ENCODE measurements at regions not wholly inside any gene's neighbourhood (a gene's known extent, or its start where the extent isn't known, plus 50 kb on each side); places are given as distances from the start of the nearest gene placed in this dataset.
"Not testable (repeated sequence)": the region's sequence is repeated elsewhere in the genome, so short reads cannot be mapped to it uniquely, and the experiment has no call there.

- no peak for DNase-seq
These were observed 1313.7 kb downstream of the NCAM2 start for GRCh38 chr21:22311741-22312462.

DNA sequence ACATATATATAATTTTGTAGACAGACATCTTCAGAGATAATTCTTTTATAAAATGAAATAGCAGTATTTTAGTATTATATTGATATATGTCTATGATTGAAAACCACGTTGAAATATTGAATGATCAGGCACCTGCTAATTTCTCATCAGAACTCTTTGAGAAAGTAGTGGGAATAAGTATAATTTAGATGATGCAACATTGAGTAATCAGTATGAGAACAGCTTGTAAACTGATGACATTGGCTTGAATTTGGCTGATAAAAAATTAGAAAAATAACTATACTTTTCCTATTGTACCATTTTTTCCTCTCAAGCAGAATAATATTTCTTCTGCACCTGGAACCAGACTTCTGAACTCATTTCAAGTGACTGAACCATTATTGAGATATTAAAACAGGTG lies 1316.8 kb downstream of the NCAM2 start:
- no peak for DNase-seq

DNA sequence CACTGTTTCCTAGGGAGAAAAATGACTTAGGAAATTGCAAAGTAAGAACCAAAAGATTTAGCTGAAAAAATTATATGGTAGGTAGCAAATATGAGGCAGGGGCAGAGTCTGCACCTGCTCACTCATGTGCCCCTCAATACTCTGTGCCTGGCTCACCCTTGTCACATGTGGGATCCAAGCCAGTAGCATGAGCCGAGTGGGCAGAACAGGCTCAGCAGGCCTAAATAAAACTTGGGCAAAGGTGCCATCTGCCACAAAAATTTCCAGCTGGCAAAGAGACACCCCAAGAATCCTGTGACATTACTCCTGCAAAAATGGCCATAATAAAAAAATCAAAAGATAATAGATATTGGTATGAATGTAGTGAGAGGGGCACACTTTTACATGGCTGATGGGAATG lies 1321.2 kb downstream of the NCAM2 start:
- no peak for DNase-seq

- no peak for DNase-seq
These were observed 1344.7 kb downstream of the NCAM2 start for GRCh38 chr21:22342889-22343288.

DNA sequence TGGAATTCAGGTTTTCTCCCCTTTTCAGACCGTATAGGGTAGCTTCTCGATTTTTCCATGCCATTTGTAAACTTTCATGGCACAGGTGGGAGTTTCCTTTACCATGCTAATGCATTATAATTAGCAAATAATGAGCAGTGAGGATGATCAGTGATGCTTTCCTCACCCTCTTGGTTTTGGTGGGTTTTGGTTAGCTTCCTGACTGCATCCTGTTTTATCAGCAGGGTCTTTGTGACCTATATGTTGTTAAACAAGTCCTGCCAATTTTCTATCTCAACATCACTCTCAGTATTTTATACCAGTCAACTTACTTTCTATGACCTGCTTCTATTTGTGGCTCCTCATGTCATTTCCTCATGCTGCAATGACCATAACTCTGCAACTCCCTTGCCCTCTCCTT lies 1345.1 kb downstream of the NCAM2 start:
- no peak for DNase-seq

- DNase-seq, result no peak
These were observed 1345.5 kb downstream of the NCAM2 start for GRCh38 chr21:22343721-22344120.

DNA sequence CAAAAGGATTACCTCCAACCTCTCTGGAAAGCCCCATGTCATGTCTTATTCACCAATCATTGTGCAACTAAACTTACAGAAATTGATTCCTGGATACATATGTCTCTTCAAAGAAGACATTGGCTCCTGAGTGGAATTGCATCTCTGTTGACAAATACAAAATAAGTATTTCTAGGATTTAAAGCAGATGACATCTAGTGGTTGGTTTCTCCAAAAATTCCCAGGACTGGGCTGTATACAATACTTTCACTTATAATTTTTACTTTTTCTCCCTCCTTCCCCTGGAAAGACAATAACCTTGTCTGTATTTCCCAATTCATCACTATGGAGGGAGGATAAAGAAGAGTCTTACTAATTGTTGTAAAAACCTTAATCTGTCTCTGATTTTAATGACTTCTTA lies 1347.4 kb downstream of the NCAM2 start:
- no peak for DNase-seq

DNA sequence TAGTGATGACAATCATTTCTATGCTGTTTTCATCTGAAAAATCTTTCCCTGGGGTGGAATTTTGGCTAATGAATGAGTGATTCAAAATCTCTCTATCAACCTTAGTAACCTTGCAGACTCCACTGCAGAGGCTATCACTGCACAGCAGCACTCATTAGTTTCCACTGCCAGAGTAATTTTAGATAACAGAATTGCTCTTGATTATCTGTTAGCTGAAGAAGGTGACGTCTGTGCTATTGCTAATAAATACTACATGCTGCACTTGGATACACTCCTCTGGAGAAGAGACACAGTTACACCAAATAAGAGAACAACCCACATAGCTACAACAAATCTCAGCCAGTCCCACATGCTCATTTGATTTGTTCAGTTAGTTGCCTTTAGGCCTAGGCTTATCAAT lies 1348.4 kb downstream of the NCAM2 start:
- DNase-seq, result no peak

- no peak for DNase-seq
These were observed 1352.9 kb downstream of the NCAM2 start for GRCh38 chr21:22351076-22351475.

GRCh38 chr21:22352088-22352487 lies 1353.9 kb downstream of the NCAM2 start:
- peak; percentile 28 for DNase-seq

DNA sequence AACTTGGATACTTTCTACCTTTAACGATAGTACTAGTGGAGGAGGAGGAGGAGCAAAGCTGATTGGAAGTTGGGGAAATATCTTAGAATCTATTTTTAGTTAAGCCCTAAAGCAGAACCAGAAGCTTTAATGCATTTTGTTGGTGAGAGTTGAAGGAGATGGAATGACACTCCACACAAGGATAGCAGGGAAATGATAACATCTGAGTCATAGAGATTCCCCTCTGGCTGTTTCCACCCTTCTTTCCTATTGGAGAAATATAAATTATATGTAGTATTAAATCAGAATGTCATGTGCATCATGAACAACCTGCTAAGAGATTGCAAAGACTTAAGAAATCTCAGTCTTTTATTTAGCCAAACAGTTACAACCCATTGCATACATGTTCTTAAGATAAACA lies 1357.7 kb downstream of the NCAM2 start:
- no peak for DNase-seq

DNA sequence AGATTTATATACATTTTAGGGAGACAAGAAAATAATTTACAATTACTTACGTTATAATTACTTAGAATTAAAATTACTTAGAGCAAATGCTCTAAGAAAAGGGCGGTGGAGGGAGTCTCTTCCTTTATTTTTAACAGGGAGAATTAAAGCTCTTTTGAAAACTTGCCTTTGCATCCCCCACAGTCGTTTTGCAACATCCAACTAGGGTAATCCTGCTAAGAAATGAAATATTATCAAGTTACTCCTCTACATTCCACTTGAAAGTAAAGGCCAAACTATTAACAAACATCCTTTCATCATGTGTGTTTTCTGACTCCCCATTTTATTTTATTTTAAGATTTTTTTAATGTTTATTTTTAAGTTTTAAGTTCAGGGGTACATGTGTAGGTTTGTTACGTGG lies 1358.5 kb downstream of the NCAM2 start:
- no peak for DNase-seq

DNA sequence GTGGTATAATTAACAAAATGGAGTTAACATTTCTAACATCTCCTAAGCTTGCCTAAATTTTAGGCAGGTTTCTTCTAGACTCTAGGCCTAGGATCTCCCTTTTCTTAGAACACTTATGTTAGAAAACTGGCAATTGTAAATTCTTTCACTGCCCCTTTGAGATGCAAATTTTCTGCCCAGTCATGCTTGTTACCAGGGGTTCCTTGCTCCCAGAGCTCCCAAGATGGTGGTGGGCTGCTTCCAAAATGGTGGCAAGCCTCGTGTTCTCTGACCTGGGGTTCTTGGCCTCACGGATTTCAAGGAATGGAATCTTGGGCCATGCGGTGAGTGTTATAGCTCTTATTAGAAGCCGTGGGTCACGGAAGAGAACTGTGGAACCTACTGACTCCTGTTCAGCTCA lies 1361.4 kb downstream of the NCAM2 start:
- not testable (repeated sequence) for DNase-seq

DNA sequence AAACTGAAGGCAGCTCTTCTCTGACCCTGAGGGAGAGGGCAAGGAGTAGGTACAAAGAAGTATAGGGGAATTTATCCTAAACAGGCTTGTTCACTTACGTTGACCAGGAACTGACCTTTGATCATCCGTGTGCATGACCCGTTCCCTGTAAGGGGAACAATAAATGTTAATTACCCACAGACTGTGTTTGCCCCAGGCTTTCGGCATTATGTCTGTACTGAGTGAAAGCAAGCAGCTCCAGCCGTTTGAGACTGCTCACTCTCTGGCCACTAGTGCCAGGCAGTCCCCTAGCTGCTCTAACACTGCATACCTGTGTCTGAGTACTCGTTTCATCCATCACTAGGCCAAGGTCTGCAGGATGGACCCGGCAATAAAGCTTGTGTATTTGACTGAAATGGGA lies 1365.3 kb downstream of the NCAM2 start:
- DNase-seq, result no peak

DNA sequence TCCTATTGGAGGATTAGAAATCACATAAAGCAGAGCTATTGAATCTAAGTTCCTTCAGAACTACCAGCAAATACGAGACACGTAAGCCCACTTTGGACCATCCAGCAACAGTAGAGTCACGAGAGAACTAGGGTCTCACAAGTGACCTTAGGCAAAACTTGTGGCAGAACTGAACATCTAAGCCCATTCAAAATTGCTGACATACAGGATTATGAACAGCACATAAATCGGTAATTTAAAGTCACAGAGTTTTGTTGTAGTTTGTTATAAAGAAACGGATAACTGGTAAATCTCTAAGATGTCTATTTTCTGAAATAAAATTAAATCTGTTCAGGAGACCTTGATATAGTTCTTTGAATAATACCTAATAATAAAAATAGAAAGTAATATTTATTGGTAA lies 1366.0 kb downstream of the NCAM2 start:
- DNase-seq, result no peak

- no peak for DNase-seq
These were observed 1376.2 kb downstream of the NCAM2 start for GRCh38 chr21:22374218-22374969.

GRCh38 chr21:22377795-22378194 lies 1379.6 kb downstream of the NCAM2 start:
- DNase-seq, result not testable (repeated sequence)

DNA sequence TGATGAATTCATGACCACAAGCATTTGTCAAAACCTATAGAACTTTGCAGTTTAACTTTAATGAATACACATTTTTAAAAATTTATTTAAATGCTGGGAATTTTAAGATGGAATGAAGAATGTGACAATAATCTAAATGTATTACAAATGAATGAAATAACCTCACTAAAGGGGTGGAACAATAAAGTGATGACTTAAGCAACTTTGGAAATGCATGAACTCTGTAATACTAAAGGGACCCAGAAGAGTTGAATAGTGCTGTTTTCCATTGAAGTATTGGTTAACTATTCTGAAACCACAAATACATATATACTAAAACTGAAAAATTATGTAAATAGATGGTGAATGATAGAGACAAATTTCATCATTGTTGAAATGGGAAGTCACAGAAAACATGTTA lies 1395.1 kb downstream of the NCAM2 start:
- DNase-seq, result no peak

GRCh38 chr21:22395965-22396364 lies 1397.8 kb downstream of the NCAM2 start:
- no peak for DNase-seq

GRCh38 chr21:22399681-22400514 lies 1401.7 kb downstream of the NCAM2 start:
- no peak for DNase-seq

DNA sequence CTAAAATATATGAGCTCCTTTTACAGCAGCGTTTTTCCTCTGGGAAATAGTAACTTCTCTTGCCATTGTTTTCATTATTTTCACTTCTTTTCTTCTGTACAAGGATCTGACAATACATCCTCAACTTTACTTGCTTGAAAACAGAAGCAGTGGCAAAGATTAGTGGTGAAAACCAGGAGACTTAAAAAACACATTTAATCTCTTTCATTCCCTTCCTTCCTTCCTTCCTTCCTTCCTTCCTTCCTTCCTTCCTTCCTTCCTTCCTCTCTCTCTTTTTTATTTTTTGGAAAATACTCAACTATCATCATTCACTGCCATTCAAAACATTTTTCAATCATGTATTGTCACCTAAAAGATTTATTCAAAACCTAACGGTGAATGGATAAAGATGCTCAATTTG lies 1411.4 kb downstream of the NCAM2 start:
- no peak for DNase-seq

DNA sequence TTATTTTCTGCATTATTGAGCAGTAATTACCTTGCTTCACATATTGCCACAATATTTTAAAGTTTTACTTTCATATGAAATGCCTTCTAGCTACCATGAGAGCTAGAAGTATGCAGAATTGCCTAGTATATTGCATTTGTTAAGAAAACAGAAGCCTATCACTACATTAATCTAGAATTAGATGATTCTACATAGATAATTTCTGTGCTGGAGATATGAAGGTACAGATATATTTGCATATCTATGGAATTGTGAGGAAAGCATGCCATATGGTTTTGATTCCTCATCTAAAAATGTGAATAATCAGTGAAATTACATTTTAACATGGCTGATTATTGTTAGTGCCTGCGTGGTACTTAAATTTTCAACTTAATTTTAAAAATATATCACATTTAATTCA lies 1418.3 kb downstream of the NCAM2 start:
- no peak for DNase-seq

DNA sequence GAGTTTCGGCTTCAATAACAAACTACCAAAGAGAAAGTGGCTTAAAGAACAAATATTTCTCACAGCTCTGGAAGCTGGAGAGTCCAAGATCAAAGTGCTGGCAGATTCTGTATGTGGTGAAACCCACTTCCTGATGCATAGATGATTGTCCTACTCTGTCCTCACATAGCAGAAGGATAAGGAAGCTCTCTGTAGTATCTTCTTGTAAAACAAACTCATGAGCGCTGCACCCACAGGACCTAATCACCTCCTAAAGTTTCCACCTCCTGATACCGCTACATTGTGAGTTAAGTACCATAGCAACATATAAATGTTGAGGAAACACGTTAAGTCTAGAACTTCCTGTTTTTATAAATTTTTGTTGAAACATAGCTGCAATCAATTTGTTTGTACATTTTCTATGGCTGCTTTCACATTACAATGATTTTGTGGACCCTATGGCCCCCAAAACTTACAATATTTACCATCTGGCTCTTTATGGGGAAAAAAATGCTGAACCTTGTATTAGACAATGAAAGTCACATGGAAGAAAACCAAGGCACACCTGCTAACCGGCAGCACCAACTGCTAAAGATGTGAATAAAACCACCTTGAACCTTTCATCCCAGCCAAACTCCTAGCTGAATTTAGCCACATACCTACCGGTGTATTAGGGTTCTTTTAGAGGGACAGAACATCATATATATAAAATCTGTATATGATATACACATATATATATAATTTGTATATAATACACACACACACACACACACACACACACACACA lies 1423.4 kb downstream of the NCAM2 start:
- no peak for DNase-seq

All from NCI-H524 treated with DMSO at 0.1 percent for 48 hours (cell line).